ENCODE measurements at regions not wholly inside any gene's neighbourhood (a gene's known extent, or its start where the extent isn't known, plus 50 kb on each side); places are given as distances from the start of the nearest gene placed in this dataset.

DNA sequence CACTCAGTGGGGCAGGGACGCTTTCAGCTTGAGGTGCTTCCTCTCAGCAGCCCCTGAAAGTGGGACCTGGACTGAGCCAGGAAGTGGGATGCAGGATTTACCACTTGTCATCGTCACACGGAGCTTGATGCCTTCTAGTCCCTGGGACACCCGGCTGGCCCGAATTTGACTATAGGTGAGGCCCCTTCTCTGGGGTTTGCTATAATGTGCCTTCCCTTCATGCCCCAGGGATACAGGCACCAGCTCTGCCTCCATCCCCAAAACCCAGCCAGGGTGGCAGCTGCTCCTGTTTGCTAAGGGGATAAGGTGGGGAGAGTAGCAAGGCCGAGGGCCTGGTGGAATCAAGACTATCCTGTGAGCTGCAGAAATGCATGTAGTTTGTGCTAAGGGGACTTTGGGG lies 235.0 kb downstream of the GLRX3 start:
- no peaks in the 10 kb centered on the region for H3K9me1 ChIP-seq (ENCODE audit: control insufficient read depth, extremely low read depth, insufficient read depth, low read length)
- H3K4me3 ChIP-seq (ENCODE audit: control insufficient read depth in 2 of 3, extremely low read depth in 1 of 3, insufficient read depth in 2 of 3, low read depth in 1 of 3, low read length in 3 of 3): no peak overlapping the region
- dilution Hi-C loops (cut with MboI; ENCODE audit: extremely low pct_ligation_motif_present, low sequenced_read_pairs): no loop called here
- peaks cover 15% of the 10 kb centered on the region for H3K9me3 ChIP-seq (ENCODE audit: control insufficient read depth, low read depth, low read length)
- H3K27ac ChIP-seq (ENCODE audit: control insufficient read depth, insufficient read depth, low read length): no peak overlapping the region
- TF ChIP-seq, protein P1, sequence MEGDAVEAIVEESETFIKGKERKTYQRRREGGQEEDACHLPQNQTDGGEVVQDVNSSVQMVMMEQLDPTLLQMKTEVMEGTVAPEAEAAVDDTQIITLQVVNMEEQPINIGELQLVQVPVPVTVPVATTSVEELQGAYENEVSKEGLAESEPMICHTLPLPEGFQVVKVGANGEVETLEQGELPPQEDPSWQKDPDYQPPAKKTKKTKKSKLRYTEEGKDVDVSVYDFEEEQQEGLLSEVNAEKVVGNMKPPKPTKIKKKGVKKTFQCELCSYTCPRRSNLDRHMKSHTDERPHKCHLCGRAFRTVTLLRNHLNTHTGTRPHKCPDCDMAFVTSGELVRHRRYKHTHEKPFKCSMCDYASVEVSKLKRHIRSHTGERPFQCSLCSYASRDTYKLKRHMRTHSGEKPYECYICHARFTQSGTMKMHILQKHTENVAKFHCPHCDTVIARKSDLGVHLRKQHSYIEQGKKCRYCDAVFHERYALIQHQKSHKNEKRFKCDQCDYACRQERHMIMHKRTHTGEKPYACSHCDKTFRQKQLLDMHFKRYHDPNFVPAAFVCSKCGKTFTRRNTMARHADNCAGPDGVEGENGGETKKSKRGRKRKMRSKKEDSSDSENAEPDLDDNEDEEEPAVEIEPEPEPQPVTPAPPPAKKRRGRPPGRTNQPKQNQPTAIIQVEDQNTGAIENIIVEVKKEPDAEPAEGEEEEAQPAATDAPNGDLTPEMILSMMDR (optimal IDR thresholded peaks at IDR 0.05 in 1 of 3, IDR thresholded peaks at IDR 0.05 in 1 of 3, conservative IDR thresholded peaks at IDR 0.05 in 1 of 3; ENCODE audit: extremely low read depth in 1 of 3, insufficient read depth in 2 of 3, low read length in 3 of 3): no peak
- no peak for TF ChIP-seq EZH2 (IDR thresholded peaks at IDR 0.05; ENCODE audit: low read length)
- no peaks in the 10 kb centered on the region for H3K79me2 ChIP-seq (ENCODE audit: control insufficient read depth, insufficient read depth, low read length)
- H3K36me3 ChIP-seq (ENCODE audit: control insufficient read depth in 2 of 2, extremely low read depth in 1 of 2, insufficient read depth in 2 of 2, low read length in 2 of 2): no peaks in the 10 kb centered on the region
- no peak overlapping the region for H3K9ac ChIP-seq (ENCODE audit: control insufficient read depth, extremely low read depth, insufficient read depth, low read length)
- no peaks in the 10 kb centered on the region for H3K27me3 ChIP-seq (ENCODE audit: control insufficient read depth, extremely low read depth, insufficient read depth, low read length)
- no peaks in the 10 kb centered on the region for H4K20me1 ChIP-seq (ENCODE audit: control insufficient read depth, extremely low read depth, insufficient read depth, low read length)
- H3K4me1 ChIP-seq (ENCODE audit: control insufficient read depth, extremely low read depth, insufficient read depth, low read length): no peaks in the 10 kb centered on the region
- DNase-seq (ENCODE audit: low read depth, low spot score): no peak
- no peak for FAIRE-seq
- H2AFZ ChIP-seq (ENCODE audit: control insufficient read depth, low read length): no peak overlapping the region
- no peak overlapping the region for H3K4me2 ChIP-seq (ENCODE audit: control insufficient read depth, extremely low read depth, insufficient read depth, low read depth, low read length)

DNA sequence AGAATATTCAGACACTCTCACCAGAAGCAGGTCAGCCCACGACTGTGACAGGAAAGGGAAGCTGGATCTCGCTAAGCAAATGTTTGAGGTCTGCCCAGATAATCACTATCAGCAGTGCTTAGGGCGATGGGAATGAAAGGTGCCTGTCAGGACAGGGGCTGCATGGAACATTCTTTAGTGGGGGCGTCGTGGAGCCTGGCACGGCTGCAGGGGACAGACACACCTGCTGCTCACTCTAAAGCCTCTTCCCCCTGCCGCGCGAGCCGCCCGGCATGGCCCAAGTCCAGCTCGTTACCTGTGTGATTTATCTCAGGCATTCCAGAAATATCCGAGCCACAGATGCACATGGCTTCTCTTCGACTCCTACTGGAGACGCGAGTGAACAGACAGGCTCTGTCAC lies 235.5 kb downstream of the GLRX3 start:
- Histone ChIP-seq H3K79me2 (ENCODE audit: control insufficient read depth, insufficient read depth, low read length) (no peaks in the 10 kb centered on the region), H2AFZ (ENCODE audit: control insufficient read depth, low read length) (no peak overlapping the region), H3K4me1 (ENCODE audit: control insufficient read depth, extremely low read depth, insufficient read depth, low read length) (no peaks in the 10 kb centered on the region), H4K20me1 (ENCODE audit: control insufficient read depth, extremely low read depth, insufficient read depth, low read length) (no peaks in the 10 kb centered on the region), H3K9me3 (ENCODE audit: control insufficient read depth, low read depth, low read length) (peaks cover 17% of the 10 kb centered on the region), H3K4me2 (ENCODE audit: control insufficient read depth, extremely low read depth, insufficient read depth, low read depth, low read length) (no peak overlapping the region), H3K4me3 (ENCODE audit: control insufficient read depth in 2 of 3, extremely low read depth in 1 of 3, insufficient read depth in 2 of 3, low read depth in 1 of 3, low read length in 3 of 3) (no peak overlapping the region), H3K9me1 (ENCODE audit: control insufficient read depth, extremely low read depth, insufficient read depth, low read length) (no peaks in the 10 kb centered on the region), H3K27me3 (ENCODE audit: control insufficient read depth, extremely low read depth, insufficient read depth, low read length) (no peaks in the 10 kb centered on the region), H3K36me3 (ENCODE audit: control insufficient read depth in 2 of 2, extremely low read depth in 1 of 2, insufficient read depth in 2 of 2, low read length in 2 of 2) (no peaks in the 10 kb centered on the region), H3K27ac (ENCODE audit: control insufficient read depth, insufficient read depth, low read length) (no peak overlapping the region), H3K9ac (ENCODE audit: control insufficient read depth, extremely low read depth, insufficient read depth, low read length) (no peak overlapping the region)
- dilution Hi-C loops (cut with MboI; ENCODE audit: extremely low pct_ligation_motif_present, low sequenced_read_pairs): no loop called here
- FAIRE-seq (no peak), DNase-seq (ENCODE audit: low read depth, low spot score) (no peak)
- TF ChIP-seq EZH2 (IDR thresholded peaks at IDR 0.05; ENCODE audit: low read length): no peak
- TF ChIP-seq, protein P1 (optimal IDR thresholded peaks at IDR 0.05 in 1 of 3, IDR thresholded peaks at IDR 0.05 in 1 of 3, conservative IDR thresholded peaks at IDR 0.05 in 1 of 3; ENCODE audit: extremely low read depth in 1 of 3, insufficient read depth in 2 of 3, low read length in 3 of 3): no peak
